ENCODE measurements at regions not wholly inside any gene's neighbourhood (a gene's known extent, or its start where the extent isn't known, plus 50 kb on each side); places are given as distances from the start of the nearest gene placed in this dataset.

DNA sequence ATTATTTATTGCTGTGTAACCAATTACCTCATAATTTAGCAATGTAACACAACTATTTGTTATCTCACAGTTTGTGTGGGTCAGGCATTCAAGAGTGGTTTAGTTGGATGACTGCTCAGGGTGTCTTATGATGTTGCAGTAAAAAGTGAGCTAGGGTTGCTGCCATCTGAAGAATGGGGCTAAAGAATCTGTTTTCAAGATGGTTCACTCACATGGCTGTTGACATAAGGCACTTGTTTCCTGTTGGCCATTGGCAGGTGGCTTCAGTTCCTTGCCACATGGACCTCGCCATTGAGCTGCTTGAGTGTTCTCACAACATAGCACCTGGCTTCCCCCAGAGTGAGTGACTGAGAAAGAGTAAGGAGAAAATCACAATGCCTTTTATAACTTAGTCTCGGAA is 123.2 kb downstream of the TMEM17 start:
- Histone ChIP-seq H3K9me3 (no peaks in the 10 kb centered on the region), H3K27ac (no peak overlapping the region), H3K4me3 (no peak overlapping the region), H3K27me3 (no peaks in the 10 kb centered on the region), H3K4me1 (no peaks in the 10 kb centered on the region), H3K36me3 (no peaks in the 10 kb centered on the region)
- TF ChIP-seq POLR2A (IDR thresholded peaks at IDR 0.05) (no peak), EP300 (IDR thresholded peaks at IDR 0.05) (no peak), POLR2AphosphoS5 (IDR thresholded peaks at IDR 0.05) (no peak)
- TF ChIP-seq, protein P1, sequence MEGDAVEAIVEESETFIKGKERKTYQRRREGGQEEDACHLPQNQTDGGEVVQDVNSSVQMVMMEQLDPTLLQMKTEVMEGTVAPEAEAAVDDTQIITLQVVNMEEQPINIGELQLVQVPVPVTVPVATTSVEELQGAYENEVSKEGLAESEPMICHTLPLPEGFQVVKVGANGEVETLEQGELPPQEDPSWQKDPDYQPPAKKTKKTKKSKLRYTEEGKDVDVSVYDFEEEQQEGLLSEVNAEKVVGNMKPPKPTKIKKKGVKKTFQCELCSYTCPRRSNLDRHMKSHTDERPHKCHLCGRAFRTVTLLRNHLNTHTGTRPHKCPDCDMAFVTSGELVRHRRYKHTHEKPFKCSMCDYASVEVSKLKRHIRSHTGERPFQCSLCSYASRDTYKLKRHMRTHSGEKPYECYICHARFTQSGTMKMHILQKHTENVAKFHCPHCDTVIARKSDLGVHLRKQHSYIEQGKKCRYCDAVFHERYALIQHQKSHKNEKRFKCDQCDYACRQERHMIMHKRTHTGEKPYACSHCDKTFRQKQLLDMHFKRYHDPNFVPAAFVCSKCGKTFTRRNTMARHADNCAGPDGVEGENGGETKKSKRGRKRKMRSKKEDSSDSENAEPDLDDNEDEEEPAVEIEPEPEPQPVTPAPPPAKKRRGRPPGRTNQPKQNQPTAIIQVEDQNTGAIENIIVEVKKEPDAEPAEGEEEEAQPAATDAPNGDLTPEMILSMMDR (IDR thresholded peaks at IDR 0.05): no peak
- 66% methylated on average over 2 of the region's 2 CpGs for WGBS
- no peak for DNase-seq (ENCODE audit: low spot score in 2 of 2)

DNA sequence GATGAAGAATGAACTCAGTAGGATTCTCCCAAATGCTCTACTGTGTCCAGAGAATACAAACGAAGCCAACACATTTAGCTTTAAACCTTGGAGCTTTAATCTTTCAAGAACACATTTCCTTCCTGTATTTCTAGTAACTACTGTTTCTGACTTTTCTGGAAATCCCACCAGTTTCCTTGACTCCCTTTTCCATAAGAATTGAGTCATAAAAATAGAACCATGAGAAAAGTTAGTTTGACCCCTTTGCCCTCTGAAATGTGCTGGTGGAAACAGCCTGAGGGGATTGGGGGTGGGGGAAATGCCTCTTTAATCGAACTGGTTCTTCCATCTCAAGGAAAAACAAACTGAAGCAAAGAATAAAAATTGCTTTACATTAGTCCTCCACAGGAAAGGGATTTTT is 123.9 kb downstream of the TMEM17 start:
- DNase-seq (ENCODE audit: low spot score in 2 of 2): no peak
- TF ChIP-seq EP300 (IDR thresholded peaks at IDR 0.05) (no peak), POLR2A (IDR thresholded peaks at IDR 0.05) (no peak), POLR2AphosphoS5 (IDR thresholded peaks at IDR 0.05) (no peak)
- TF ChIP-seq, protein P1 (IDR thresholded peaks at IDR 0.05): no peak

DNA sequence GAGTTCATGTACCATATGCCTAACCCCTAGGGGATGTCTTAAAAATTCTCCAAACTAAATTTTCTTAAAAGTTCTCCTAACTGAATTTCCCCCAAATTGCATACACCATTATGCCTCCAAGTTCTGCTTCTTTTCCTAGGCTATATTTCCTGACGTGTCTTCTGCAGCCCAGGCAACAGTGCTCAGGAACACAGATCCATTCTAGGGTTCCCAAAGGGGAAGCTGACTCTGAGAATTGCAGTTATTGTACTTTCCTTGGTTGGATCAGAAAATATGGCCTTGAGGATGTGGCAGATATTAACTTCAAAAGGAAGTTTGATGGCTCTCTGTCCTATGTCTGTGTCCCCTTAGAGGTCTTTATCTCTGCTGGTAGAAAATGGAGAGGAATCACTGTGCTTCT is 124.3 kb downstream of the TMEM17 start:
- TF ChIP-seq, protein P1 (IDR thresholded peaks at IDR 0.05): no peak
- TF ChIP-seq POLR2AphosphoS5 (IDR thresholded peaks at IDR 0.05) (no peak), EP300 (IDR thresholded peaks at IDR 0.05) (no peak), POLR2A (IDR thresholded peaks at IDR 0.05) (no peak)

More for the DNA sequence above, 123.9 kb downstream of the TMEM17 start:
- Histone ChIP-seq H3K36me3 (no peaks in the 10 kb centered on the region), H3K9me3 (no peaks in the 10 kb centered on the region), H3K27ac (no peak overlapping the region), H3K27me3 (no peaks in the 10 kb centered on the region), H3K4me1 (no peaks in the 10 kb centered on the region), H3K4me3 (no peak overlapping the region)
- 24% methylated on average over 2 of the region's 2 CpGs for WGBS

DNA sequence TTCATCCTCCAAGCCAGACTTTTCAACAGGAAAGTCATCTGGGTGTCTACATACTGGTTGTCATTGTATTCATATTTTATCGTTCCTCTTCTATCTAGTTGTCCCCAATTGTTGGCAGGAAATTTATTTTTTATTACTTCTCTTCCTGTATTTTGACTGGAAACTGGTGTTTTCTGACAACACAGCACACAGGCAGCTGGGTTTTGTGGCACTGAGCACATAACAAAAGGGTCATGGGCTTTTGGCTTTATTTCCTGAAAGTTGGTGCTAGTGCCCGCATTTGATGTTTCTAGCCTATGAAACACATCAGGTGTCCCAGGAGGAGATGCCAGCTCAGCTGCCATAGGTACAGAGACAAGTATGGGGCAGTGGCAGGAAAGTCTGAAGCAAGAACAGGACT is 126.4 kb downstream of the TMEM17 start:
- H3K4me1 ChIP-seq: no peaks in the 10 kb centered on the region
- H3K27ac ChIP-seq: peak overlapping the region; percentile 34
- TF ChIP-seq, protein P1 (IDR thresholded peaks at IDR 0.05): no peak
- TF ChIP-seq POLR2AphosphoS5 (IDR thresholded peaks at IDR 0.05) (no peak), POLR2A (IDR thresholded peaks at IDR 0.05) (no peak), EP300 (IDR thresholded peaks at IDR 0.05) (no peak)
- no peaks in the 10 kb centered on the region for H3K27me3 ChIP-seq
- H3K4me3 ChIP-seq: no peak overlapping the region
- H3K9me3 ChIP-seq: no peaks in the 10 kb centered on the region
- 59% methylated on average over 2 of the region's 2 CpGs for WGBS
- H3K36me3 ChIP-seq: no peaks in the 10 kb centered on the region
- DNase-seq (ENCODE audit: low spot score in 2 of 2): no peak

More for the DNA sequence above, 124.3 kb downstream of the TMEM17 start:
- WGBS: 68% methylated on average over 1 of the region's 1 CpG
- no peaks in the 10 kb centered on the region for H3K27me3 ChIP-seq
- no peaks in the 10 kb centered on the region for H3K4me1 ChIP-seq
- H3K36me3 ChIP-seq: no peaks in the 10 kb centered on the region
- no peak for DNase-seq (ENCODE audit: low spot score in 2 of 2)
- no peak overlapping the region for H3K4me3 ChIP-seq
- no peak overlapping the region for H3K27ac ChIP-seq
- no peaks in the 10 kb centered on the region for H3K9me3 ChIP-seq

DNA sequence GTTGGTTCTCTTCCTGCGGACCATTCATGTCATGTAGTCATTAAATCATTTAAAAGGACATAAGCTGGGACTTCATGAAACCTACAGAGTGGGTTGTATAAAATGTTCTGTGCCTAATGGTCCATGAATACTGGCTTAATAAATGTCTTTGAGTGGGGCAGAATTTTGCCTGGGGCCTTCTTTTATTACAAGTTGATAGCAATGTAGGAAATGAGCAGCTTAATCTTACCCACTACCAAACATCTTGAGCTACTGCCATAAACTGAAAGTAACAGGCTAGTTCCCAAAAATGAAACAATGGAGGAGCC is 130.9 kb downstream of the TMEM17 start:
- H3K27ac ChIP-seq: no peak overlapping the region
- no peaks in the 10 kb centered on the region for H3K27me3 ChIP-seq
- H3K4me3 ChIP-seq: no peak overlapping the region
- no peak for DNase-seq (ENCODE audit: low spot score in 2 of 2)
- TF ChIP-seq, protein P1 (IDR thresholded peaks at IDR 0.05): no peak
- TF ChIP-seq EP300 (IDR thresholded peaks at IDR 0.05): no peak
- 67% methylated on average over 1 of the region's 1 CpG for WGBS
- no peaks in the 10 kb centered on the region for H3K4me1 ChIP-seq
- no peaks in the 10 kb centered on the region for H3K36me3 ChIP-seq
- no peaks in the 10 kb centered on the region for H3K9me3 ChIP-seq
